IMR-90 (cell line): ENCODE measurements at regions not wholly inside any gene's neighbourhood (a gene's known extent, or its start where the extent isn't known, plus 50 kb on each side); places are given as distances from the start of the nearest gene placed in this dataset.

Experiments used
- ATAC-seq: fragments of 200-7000 bp; cut with Tn5 transposase; 2 replicates; pipeline ENCODE4 v1.9.1; 2020; ENCODE audit warnings: low read depth, mild to moderate bottlenecking, moderate library complexity
- BruUV-seq: library from RNA; stranded (reverse); fragments of 400-500 nt; replicated peaks from 2 replicates; lab custom pipeline; 2021; lab: Mats Ljungman, UMichigan
- CTCF ChIA-PET: fragments of 300-600 bp; formaldehyde crosslinking; extraction: SDS; loops from one replicate; lab custom pipeline; 2021; ENCODE audit warnings: antibody characterized with exemption; lab: Yijun Ruan, JAX
- POLR2A ChIA-PET: fragments of 300-600 bp; sonication (Branson Sonifier 250); formaldehyde crosslinking; loops from one replicate; lab custom pipeline; 2022; ENCODE audit warnings: antibody characterized with exemption; ENCODE audit not compliant: unreplicated experiment; lab: Charles Lee
- DNase-seq: peaks from one replicate; pipeline ENCODE4 v3.0.0; 2013
- H2AFZ ChIP-seq: replicated peaks from 2 replicates; pipeline ENCODE3; 2013; ENCODE audit warnings: low read length, mild to moderate bottlenecking; ENCODE audit not compliant: poor library complexity
- H2AK5ac ChIP-seq: 2 replicates; pipeline ENCODE4 v1.6.1; 2013; ENCODE audit warnings: low read depth, low read length, inconsistent platforms
- H2AK9ac ChIP-seq: replicated peaks from 2 replicates; pipeline ENCODE3; 2013; ENCODE audit warnings: mild to moderate bottlenecking, low read depth, low read length, moderate library complexity; ENCODE audit not compliant: poor library complexity
- H2BK120ac ChIP-seq: 2 replicates; pipeline ENCODE4 v1.6.1; 2013; ENCODE audit warnings: low read depth, low read length, inconsistent platforms
- H2BK15ac ChIP-seq: 3 replicates; pipeline ENCODE4 v1.6.1; 2013; ENCODE audit warnings: low read depth, low read length, inconsistent platforms
- H2BK20ac ChIP-seq: 2 replicates; pipeline ENCODE4 v1.6.1; 2013; ENCODE audit warnings: low read depth, mild to moderate bottlenecking, inconsistent platforms, low read length, moderate library complexity
- H2BK5ac ChIP-seq: 2 replicates; pipeline ENCODE4 v1.6.1; 2013; ENCODE audit warnings: mild to moderate bottlenecking, low read depth, low read length, inconsistent platforms; ENCODE audit not compliant: poor library complexity, severe bottlenecking
- H3K14ac ChIP-seq: replicated peaks from 2 replicates; pipeline ENCODE4 v1.6.1; 2013; ENCODE audit warnings: low read depth, low read length, inconsistent platforms
- H3K18ac ChIP-seq: 2 replicates; pipeline ENCODE4 v1.6.1; 2013; ENCODE audit warnings: low read depth, low read length, control low read depth
- H3K23ac ChIP-seq: 2 replicates; pipeline ENCODE4 v1.6.1; 2013; ENCODE audit warnings: low read depth, low read length, inconsistent platforms
- H3K27ac ChIP-seq: 2 replicates; pipeline ENCODE4 v1.5.1; 2013; ENCODE audit warnings: mild to moderate bottlenecking, control low read depth, low read length; ENCODE audit not compliant: insufficient read depth
- H3K27me3 ChIP-seq: 2 replicates; pipeline ENCODE4 v1.6.1; 2013; ENCODE audit warnings: low read length; ENCODE audit not compliant: control insufficient read depth, insufficient read depth
- H3K36me3 ChIP-seq: 2 replicates; pipeline ENCODE4 v1.6.1; 2013; ENCODE audit warnings: low read length, mixed read lengths; ENCODE audit not compliant: control insufficient read depth, insufficient read depth
- H3K4ac ChIP-seq: 2 replicates; pipeline ENCODE4 v1.6.1; 2013; ENCODE audit warnings: low read depth, low read length, inconsistent platforms
- H3K4me1 ChIP-seq: 2 replicates; pipeline ENCODE4 v1.6.1; 2013; ENCODE audit warnings: low read length, mixed read lengths; ENCODE audit not compliant: control insufficient read depth, insufficient read depth
- H3K4me2 ChIP-seq: 2 replicates; pipeline ENCODE4 v1.6.1; 2013; ENCODE audit warnings: low read depth, mild to moderate bottlenecking, control low read depth, low read length, moderate library complexity
- H3K4me3 ChIP-seq: 2 replicates; pipeline ENCODE4 v1.5.1; 2013; ENCODE audit warnings: low read depth, mild to moderate bottlenecking, control low read depth, low read length, moderate library complexity; ENCODE audit not compliant: insufficient read depth
- H3K56ac ChIP-seq: 2 replicates; pipeline ENCODE4 v1.6.1; 2013; ENCODE audit warnings: low read length, inconsistent platforms; ENCODE audit not compliant: insufficient read depth; ENCODE audit errors: extremely low read depth
- H3K79me1 ChIP-seq, 2 experiments: 2 replicates each; pipeline ENCODE4 v1.6.1; 2013; ENCODE audit warnings: low read length in 2 of 2, inconsistent platforms in 1 of 2, low read depth in 1 of 2
- H3K9ac ChIP-seq: 2 replicates; pipeline ENCODE4 v1.6.1; 2013; ENCODE audit warnings: low read depth, low read length, control low read depth
- H3K9me1 ChIP-seq: 2 replicates; pipeline ENCODE4 v1.6.1; 2013; ENCODE audit warnings: low read length, inconsistent platforms; ENCODE audit not compliant: insufficient read depth
- H3K9me3 ChIP-seq: 2 replicates; pipeline ENCODE4 v1.6.1; 2013; ENCODE audit warnings: low read length; ENCODE audit not compliant: control insufficient read depth, insufficient read depth
- H4K20me1 ChIP-seq: 2 replicates; pipeline ENCODE4 v1.6.1; 2013; ENCODE audit warnings: low read length, inconsistent platforms; ENCODE audit not compliant: insufficient read depth
- H4K5ac ChIP-seq: 2 replicates; pipeline ENCODE4 v1.6.1; 2013; ENCODE audit warnings: mild to moderate bottlenecking, low read depth, low read length, control low read depth
- H4K8ac ChIP-seq, 2 experiments: 2 replicates each; pipeline ENCODE4 v1.6.1; 2013; ENCODE audit warnings: low read depth in 2 of 2, low read length in 2 of 2, control low read depth in 1 of 2, inconsistent platforms in 1 of 2
- H4K91ac ChIP-seq: 2 replicates; pipeline ENCODE4 v1.6.1; 2013; ENCODE audit warnings: low read depth, low read length, inconsistent platforms; ENCODE audit not compliant: insufficient read depth
- MAFK ChIP-seq: IDR thresholded peaks from 2 replicates; pipeline ENCODE4 v1.6.1; 2012; ENCODE audit warnings: low read depth, low read length, improper control_type of control experiment
- NFE2L2 ChIP-seq: fragments of 150-350 bp; IDR thresholded peaks from 2 replicates; pipeline ENCODE4 v1.6.1; 2016; ENCODE audit warnings: low read depth, mild to moderate bottlenecking, low read length
- RCOR1 ChIP-seq: IDR thresholded peaks from 2 replicates; pipeline ENCODE4 v1.6.1; 2012; ENCODE audit warnings: mild to moderate bottlenecking, low read length, improper control_type of control experiment; ENCODE audit not compliant: insufficient replicate concordance
- WGBS, 2 experiments: methylation state at CpG; one replicate each; pipeline versions ENCODE4 v1.1.5 to v1.1.7; 2013; ENCODE audit warnings: missing lambda C conversion rate in 2 of 2; ENCODE audit not compliant: insufficient read length in 1 of 2; ENCODE audit errors: extremely low coverage in 2 of 2; 5-methylcytosine and 5-hydroxymethylcytosine counted together
- dilution Hi-C: fragments of 300-500 bp; cut with HindIII; formaldehyde crosslinking; loops from one replicate; pipeline ENCODE4 v1.14.3; 2018; ENCODE audit warnings: low sequenced_read_pairs; ENCODE audit not compliant: unreplicated experiment
- in situ Hi-C: fragments of 300-500 bp; cut with MboI; formaldehyde crosslinking; loops from 3 replicates; pipeline ENCODE4 v1.14.3; 2019; ENCODE audit warnings: low sequenced_read_pairs, inconsistent platforms, mixed read lengths
- intact Hi-C: fragments of 100-400 bp; cut with micrococcal nuclease; formaldehyde crosslinking; loops from 2 replicates; pipeline ENCODE4 v1.10.0; 2022

DNA sequence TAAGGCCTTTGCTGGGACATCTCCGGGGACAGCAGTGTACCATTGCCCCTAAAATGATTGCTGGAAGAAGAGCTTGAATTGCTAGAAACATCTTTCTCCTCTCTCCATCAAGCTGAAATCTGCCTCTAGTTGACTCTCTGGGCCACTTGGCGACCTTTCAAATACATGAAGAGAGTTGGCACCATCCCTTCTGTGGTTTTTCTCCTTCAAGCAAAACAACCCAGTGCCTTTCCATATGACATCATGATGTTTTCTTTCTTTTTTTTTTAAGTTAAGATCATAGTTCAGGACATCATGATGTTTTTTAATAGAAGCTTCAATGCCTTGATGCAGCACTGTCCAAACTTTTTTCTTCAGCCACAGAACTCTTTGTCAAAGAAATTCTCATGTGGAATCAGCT lies 144.0 kb upstream of the PTPRG start:
- WGBS, 2 experiments, result no CpG with 5 or more reads among the region's 2 CpGs
- no peak for ATAC-seq
- TF ChIP-seq NFE2L2 (no peak), RCOR1 (no peak), MAFK (no peak)
- Histone ChIP-seq H2BK15ac (no peak overlapping the region), H2BK20ac (no peak overlapping the region), H3K27ac (no peak overlapping the region), H3K56ac (no peak overlapping the region), H2AFZ (no peak overlapping the region), H4K5ac (no peak overlapping the region), H3K9me1 (no peaks in the 10 kb centered on the region), H3K9ac (no peak overlapping the region), H3K4me2 (no peak overlapping the region), H3K9me3 (no peaks in the 10 kb centered on the region), H3K23ac (no peak overlapping the region), H2BK5ac (no peak overlapping the region), H4K20me1 (no peaks in the 10 kb centered on the region), H4K91ac (no peak overlapping the region), H3K4ac (no peak overlapping the region), H3K27me3 (no peaks in the 10 kb centered on the region), H2AK9ac (no peak overlapping the region), H4K8ac (no peak overlapping the region), H3K14ac (no peak overlapping the region), H2BK120ac (no peak overlapping the region), H3K36me3 (no peaks in the 10 kb centered on the region), H3K18ac (no peak overlapping the region), H3K79me1 (no peaks in the 10 kb centered on the region), H3K4me1 (no peaks in the 10 kb centered on the region), H2AK5ac (no peak overlapping the region), H3K4me3 (no peak overlapping the region)
- ChIA-PET CTCF (no interaction called here), POLR2A (no interaction called here)
- in situ Hi-C loops (no loop called here), dilution Hi-C loops (no loop called here), intact Hi-C loops (no loop called here)
- no TSS peak for BruUV-seq
- DNase-seq, result no peak
